ENCODE measurements at regions not wholly inside any gene's neighbourhood (a gene's known extent, or its start where the extent isn't known, plus 50 kb on each side); places are given as distances from the start of the nearest gene placed in this dataset.

DNA sequence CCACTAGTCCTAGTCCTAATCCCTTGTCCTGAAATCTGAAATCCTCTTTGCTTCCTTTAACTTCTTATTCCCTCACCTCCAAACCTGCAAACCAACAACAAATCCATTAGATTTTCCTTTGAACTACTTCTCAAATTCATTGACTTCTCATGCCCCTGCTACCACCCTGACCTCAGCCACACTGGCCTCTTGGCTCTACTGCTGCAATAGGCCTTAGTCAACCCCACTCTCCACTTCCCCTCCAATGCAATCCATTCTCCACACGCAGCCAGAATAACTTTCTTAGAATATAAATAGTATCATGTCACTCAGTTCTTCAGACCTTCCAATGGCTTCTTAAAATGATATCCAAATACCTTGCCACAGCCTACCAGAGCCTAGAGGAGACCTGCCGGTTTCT is 131.1 kb upstream of the GADL1 start:
- TF ChIP-seq ETS1 (IDR thresholded peaks at IDR 0.05) (no peak), JUNB (IDR thresholded peaks at IDR 0.05; ENCODE audit: unreplicated experiment) (no peak), CREB1 (CRISPR knock-in tag; IDR thresholded peaks at IDR 0.05; ENCODE audit: low read depth) (no peak), ZNF114 (CRISPR knock-in tag; IDR thresholded peaks at IDR 0.05) (no peak), ZNF331 (CRISPR knock-in tag; IDR thresholded peaks at IDR 0.05; ENCODE audit: low read depth) (no peak), EZH2phosphoT487 (IDR thresholded peaks at IDR 0.05; ENCODE audit: unreplicated experiment) (no peak), POLR2AphosphoS5 (IDR thresholded peaks at IDR 0.05; ENCODE audit: low read depth) (no peak), EZH2 (IDR thresholded peaks at IDR 0.05; ENCODE audit: low read depth, unreplicated experiment) (no peak), NANOG (IDR thresholded peaks at IDR 0.05; ENCODE audit: borderline replicate concordance) (no peak), CTCF (conservative IDR thresholded peaks at IDR 0.05; ENCODE audit: low read depth in 2 of 2) (no peak), STAT1 (IDR thresholded peaks at IDR 0.05; ENCODE audit: unreplicated experiment) (no peak), REST (IDR thresholded peaks at IDR 0.05; ENCODE audit: unreplicated experiment) (no peak)
- TF ChIP-seq, protein P1, sequence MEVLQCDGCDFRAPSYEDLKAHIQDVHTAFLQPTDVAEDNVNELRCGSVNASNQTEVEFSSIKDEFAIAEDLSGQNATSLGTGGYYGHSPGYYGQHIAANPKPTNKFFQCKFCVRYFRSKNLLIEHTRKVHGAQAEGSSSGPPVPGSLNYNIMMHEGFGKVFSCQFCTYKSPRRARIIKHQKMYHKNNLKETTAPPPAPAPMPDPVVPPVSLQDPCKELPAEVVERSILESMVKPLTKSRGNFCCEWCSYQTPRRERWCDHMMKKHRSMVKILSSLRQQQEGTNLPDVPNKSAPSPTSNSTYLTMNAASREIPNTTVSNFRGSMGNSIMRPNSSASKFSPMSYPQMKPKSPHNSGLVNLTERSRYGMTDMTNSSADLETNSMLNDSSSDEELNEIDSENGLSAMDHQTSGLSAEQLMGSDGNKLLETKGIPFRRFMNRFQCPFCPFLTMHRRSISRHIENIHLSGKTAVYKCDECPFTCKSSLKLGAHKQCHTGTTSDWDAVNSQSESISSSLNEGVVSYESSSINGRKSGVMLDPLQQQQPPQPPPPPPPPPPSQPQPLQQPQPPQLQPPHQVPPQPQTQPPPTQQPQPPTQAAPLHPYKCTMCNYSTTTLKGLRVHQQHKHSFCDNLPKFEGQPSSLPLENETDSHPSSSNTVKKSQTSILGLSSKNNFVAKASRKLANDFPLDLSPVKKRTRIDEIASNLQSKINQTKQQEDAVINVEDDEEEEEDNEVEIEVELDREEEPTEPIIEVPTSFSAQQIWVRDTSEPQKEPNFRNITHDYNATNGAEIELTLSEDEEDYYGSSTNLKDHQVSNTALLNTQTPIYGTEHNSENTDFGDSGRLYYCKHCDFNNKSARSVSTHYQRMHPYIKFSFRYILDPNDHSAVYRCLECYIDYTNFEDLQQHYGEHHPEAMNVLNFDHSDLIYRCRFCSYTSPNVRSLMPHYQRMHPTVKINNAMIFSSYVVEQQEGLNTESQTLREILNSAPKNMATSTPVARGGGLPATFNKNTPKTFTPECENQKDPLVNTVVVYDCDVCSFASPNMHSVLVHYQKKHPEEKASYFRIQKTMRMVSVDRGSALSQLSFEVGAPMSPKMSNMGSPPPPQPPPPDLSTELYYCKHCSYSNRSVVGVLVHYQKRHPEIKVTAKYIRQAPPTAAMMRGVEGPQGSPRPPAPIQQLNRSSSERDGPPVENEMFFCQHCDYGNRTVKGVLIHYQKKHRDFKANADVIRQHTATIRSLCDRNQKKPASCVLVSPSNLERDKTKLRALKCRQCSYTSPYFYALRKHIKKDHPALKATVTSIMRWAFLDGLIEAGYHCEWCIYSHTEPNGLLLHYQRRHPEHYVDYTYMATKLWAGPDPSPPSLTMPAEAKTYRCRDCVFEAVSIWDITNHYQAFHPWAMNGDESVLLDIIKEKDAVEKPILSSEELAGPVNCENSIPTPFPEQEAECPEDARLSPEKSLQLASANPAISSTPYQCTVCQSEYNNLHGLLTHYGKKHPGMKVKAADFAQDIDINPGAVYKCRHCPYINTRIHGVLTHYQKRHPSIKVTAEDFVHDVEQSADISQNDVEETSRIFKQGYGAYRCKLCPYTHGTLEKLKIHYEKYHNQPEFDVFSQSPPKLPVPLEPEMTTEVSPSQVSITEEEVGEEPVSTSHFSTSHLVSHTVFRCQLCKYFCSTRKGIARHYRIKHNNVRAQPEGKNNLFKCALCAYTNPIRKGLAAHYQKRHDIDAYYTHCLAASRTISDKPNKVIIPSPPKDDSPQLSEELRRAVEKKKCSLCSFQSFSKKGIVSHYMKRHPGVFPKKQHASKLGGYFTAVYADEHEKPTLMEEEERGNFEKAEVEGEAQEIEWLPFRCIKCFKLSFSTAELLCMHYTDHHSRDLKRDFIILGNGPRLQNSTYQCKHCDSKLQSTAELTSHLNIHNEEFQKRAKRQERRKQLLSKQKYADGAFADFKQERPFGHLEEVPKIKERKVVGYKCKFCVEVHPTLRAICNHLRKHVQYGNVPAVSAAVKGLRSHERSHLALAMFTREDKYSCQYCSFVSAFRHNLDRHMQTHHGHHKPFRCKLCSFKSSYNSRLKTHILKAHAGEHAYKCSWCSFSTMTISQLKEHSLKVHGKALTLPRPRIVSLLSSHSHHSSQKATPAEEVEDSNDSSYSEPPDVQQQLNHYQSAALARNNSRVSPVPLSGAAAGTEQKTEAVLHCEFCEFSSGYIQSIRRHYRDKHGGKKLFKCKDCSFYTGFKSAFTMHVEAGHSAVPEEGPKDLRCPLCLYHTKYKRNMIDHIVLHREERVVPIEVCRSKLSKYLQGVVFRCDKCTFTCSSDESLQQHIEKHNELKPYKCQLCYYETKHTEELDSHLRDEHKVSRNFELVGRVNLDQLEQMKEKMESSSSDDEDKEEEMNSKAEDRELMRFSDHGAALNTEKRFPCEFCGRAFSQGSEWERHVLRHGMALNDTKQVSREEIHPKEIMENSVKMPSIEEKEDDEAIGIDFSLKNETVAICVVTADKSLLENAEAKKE (CRISPR knock-in tag; IDR thresholded peaks at IDR 0.05), result no peak
- no peaks in the 10 kb centered on the region for H3K27me3 ChIP-seq (ENCODE audit: insufficient read depth)
- H3K27ac ChIP-seq (ENCODE audit: low read depth), result no peak overlapping the region
- ATAC-seq (no peak), DNase-seq (ENCODE audit: low spot score) (no peak)
- Mint-ChIP-seq H3K27ac (no peak overlapping the region), H3K36me3 (ENCODE audit: low read depth) (peaks cover 8% of the 10 kb centered on the region; the same call in 1 of the 3 replicates), H3K27me3 (ENCODE audit: insufficient read depth, low read depth, poor library complexity) (peaks cover 3% of the 10 kb centered on the region), H3K4me1 (no peaks in the 10 kb centered on the region), H3K4me3 (no peak overlapping the region), H3K9me3 (peaks cover 18% of the 10 kb centered on the region)
- H3K4me1 ChIP-seq (ENCODE audit: insufficient read depth), result no peaks in the 10 kb centered on the region
- H3K9me2 ChIP-seq (ENCODE audit: insufficient read depth), result peaks cover 23% of the 10 kb centered on the region; the same call in 1 of the 2 replicates
- no peak overlapping the region for H3K4me3 ChIP-seq
- no peaks in the 10 kb centered on the region for H3K36me3 ChIP-seq (ENCODE audit: insufficient read depth)
- no peaks in the 10 kb centered on the region for H4K20me1 ChIP-seq (replicated peaks; ENCODE audit: insufficient read depth)
- no peaks in the 10 kb centered on the region for H3K79me2 ChIP-seq (replicated peaks; ENCODE audit: insufficient read depth)
- H3K4me2 ChIP-seq, result no peak overlapping the region
- H3F3A ChIP-seq (replicated peaks; ENCODE audit: low read depth), result no peaks in the 10 kb centered on the region
- H2AFZ ChIP-seq, result no peak overlapping the region
